ENCODE measurements at regions not wholly inside any gene's neighbourhood (a gene's known extent, or its start where the extent isn't known, plus 50 kb on each side); places are given as distances from the start of the nearest gene placed in this dataset.

DNA sequence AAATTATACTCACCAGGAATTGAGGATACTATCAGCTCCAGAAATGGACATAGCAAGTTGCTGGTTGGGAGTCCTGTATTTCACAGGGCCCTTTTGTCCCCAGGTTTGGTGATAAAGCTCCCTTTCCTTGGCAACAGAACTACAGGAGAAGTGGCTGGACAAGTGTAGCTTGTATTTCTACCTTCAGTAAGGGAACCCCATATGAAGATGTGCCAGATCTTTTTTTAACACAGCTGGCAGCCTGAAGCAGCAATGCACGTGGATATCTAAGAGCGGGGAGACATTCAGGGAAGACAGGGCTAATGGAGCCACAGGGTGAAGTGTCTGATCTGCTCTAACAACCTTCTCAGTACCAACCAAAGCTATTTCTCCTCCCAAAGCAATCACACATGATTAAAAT is 373.9 kb upstream of the ID4 start:
- no peak overlapping the region for H4K91ac ChIP-seq (replicated peaks; ENCODE audit: insufficient read length, low read length)
- H2BK15ac ChIP-seq (ENCODE audit: low read length), result no peak overlapping the region
- H3K27me3 ChIP-seq (replicated peaks in 1 of 4; ENCODE audit: control insufficient read depth in 3 of 4, extremely low read depth in 1 of 4, insufficient read depth in 3 of 4, low read length in 3 of 4), result no peaks in the 10 kb centered on the region
- no peak overlapping the region for H3K56ac ChIP-seq (replicated peaks; ENCODE audit: insufficient read length, low read depth, low read length)
- H3K9ac ChIP-seq (replicated peaks in 1 of 4; ENCODE audit: extremely low read depth in 1 of 4, low read depth in 3 of 4, low read length in 3 of 4), result no peak overlapping the region
- no peak overlapping the region for H2BK120ac ChIP-seq (replicated peaks; ENCODE audit: low read depth, low read length)
- FAIRE-seq (no peak), DNase-seq (ENCODE audit: low read depth in 1 of 2, low spot score in 2 of 2) (no peak)
- no peaks in the 10 kb centered on the region for H3K36me3 ChIP-seq (ENCODE audit: control insufficient read depth in 2 of 4, insufficient read depth in 4 of 4, low read length in 3 of 4)
- H3K79me2 ChIP-seq (ENCODE audit: control insufficient read depth in 1 of 2, insufficient read depth in 2 of 2, low read length in 2 of 2), result no peaks in the 10 kb centered on the region
- H3K9me3 ChIP-seq (ENCODE audit: insufficient read depth in 2 of 2, low read depth in 1 of 2, low read length in 1 of 2), result no peaks in the 10 kb centered on the region
- no peak overlapping the region for H2AFZ ChIP-seq (ENCODE audit: low read length)
- H2AK5ac ChIP-seq (ENCODE audit: low read depth, low read length), result no peak overlapping the region
- WGBS, 2 experiments (ENCODE audit: extremely low coverage in 1 of 2, insufficient coverage in 1 of 2, insufficient read length in 1 of 2, insufficient replicate concordance in 2 of 2, low coverage in 1 of 2, low lambda C conversion rate in 2 of 2, missing lambda C conversion rate in 1 of 2), result 100% methylated on average over 2 of the region's 2 CpGs; no CpG with 5 or more reads in 1 of the 2 experiments
- no peak overlapping the region for H4K8ac ChIP-seq (ENCODE audit: extremely low read depth, insufficient read depth, low read length)
- H3K18ac ChIP-seq (ENCODE audit: extremely low read depth, low read length), result no peak overlapping the region
- H3K4me2 ChIP-seq (ENCODE audit: insufficient read depth in 1 of 2, low read depth in 2 of 2, low read length in 2 of 2), result no peak overlapping the region
- H3K79me1 ChIP-seq (ENCODE audit: low read depth, low read length), result no peaks in the 10 kb centered on the region
- no peak overlapping the region for H2BK5ac ChIP-seq (ENCODE audit: low read depth, low read length)
- no peak overlapping the region for H4K5ac ChIP-seq (ENCODE audit: insufficient read length, low read depth, low read length)
- H3K4ac ChIP-seq (replicated peaks; ENCODE audit: insufficient read length, low read depth, low read length), result no peak overlapping the region
- H3K4me1 ChIP-seq (replicated peaks in 1 of 4; ENCODE audit: control insufficient read depth in 3 of 4, insufficient read depth in 4 of 4, low read length in 3 of 4), result no peaks in the 10 kb centered on the region
- no peak overlapping the region for H3K14ac ChIP-seq (ENCODE audit: insufficient read length)
- no peak overlapping the region for H3K27ac ChIP-seq (ENCODE audit: low read depth, low read length)
- no peak overlapping the region for H2BK20ac ChIP-seq (ENCODE audit: low read length)
- POLR2A ChIA-PET (ENCODE audit: partially characterized antibody), result no interaction called here
- CTCF ChIA-PET (ENCODE audit: partially characterized antibody), result interaction anchor here (0.8 kb wide), 1 partner anchor 9 kb away, joined by 4 read pairs; no protein-coding TSS in a partner anchor
- H3K4me3 ChIP-seq (ENCODE audit: extremely low read depth in 1 of 4, insufficient read depth in 2 of 4, low read depth in 3 of 4, low read length in 4 of 4), result no peak overlapping the region
- H3K23me2 ChIP-seq (ENCODE audit: low read depth, low read length), result no peaks in the 10 kb centered on the region
- no peak overlapping the region for H3K23ac ChIP-seq (ENCODE audit: insufficient read length)
- H2BK12ac ChIP-seq (ENCODE audit: low read depth, low read length), result no peak overlapping the region
- no peaks in the 10 kb centered on the region for H4K20me1 ChIP-seq (replicated peaks in 1 of 2; ENCODE audit: control insufficient read depth in 1 of 2, insufficient read depth in 2 of 2, low read length in 2 of 2)
- no peak for TF ChIP-seq POLR2A (IDR thresholded peaks at IDR 0.05; ENCODE audit: control extremely low read depth in 1 of 2, low read depth in 2 of 2, low read length in 2 of 2)
- TF ChIP-seq CTBP2 (IDR thresholded peaks at IDR 0.05; ENCODE audit: borderline replicate concordance, insufficient read depth, insufficient read length, low read length), result no peak
- no peak for TF ChIP-seq NANOG (IDR thresholded peaks at IDR 0.05; ENCODE audit: insufficient read depth, low read depth, low read length, poor library complexity, severe bottlenecking)
- TF ChIP-seq, protein P1, sequence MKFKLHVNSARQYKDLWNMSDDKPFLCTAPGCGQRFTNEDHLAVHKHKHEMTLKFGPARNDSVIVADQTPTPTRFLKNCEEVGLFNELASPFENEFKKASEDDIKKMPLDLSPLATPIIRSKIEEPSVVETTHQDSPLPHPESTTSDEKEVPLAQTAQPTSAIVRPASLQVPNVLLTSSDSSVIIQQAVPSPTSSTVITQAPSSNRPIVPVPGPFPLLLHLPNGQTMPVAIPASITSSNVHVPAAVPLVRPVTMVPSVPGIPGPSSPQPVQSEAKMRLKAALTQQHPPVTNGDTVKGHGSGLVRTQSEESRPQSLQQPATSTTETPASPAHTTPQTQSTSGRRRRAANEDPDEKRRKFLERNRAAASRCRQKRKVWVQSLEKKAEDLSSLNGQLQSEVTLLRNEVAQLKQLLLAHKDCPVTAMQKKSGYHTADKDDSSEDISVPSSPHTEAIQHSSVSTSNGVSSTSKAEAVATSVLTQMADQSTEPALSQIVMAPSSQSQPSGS (IDR thresholded peaks at IDR 0.05; ENCODE audit: low read length), result no peak

Measured in H1 (cell line).